Heart left ventricle (tissue), 16 donors: ENCODE measurements at regions not wholly inside any gene's neighbourhood (a gene's known extent, or its start where the extent isn't known, plus 50 kb on each side); places are given as distances from the start of the nearest gene placed in this dataset.

ENCODE experiments used
- ATAC-seq, 4 donors: fragments of 200-7000 bp; cut with Tn5 transposase; one replicate each; pipeline ENCODE4 v1.9.1; 2020 to 2022; ENCODE audit warnings: moderate library complexity in 4 of 4, mild to moderate bottlenecking in 3 of 4, moderate number of reproducible peaks in 1 of 4
- DNase-seq, 5 donors: peaks; one replicate each; pipeline ENCODE4 v3.0.0-alpha.2; 2020
- H3K27ac ChIP-seq, 12 donors: fragments of 200-600 bp; sonication (generic) in 4 of 12; one replicate each; pipeline versions ENCODE4 v1.5.0 to v1.8.0; 2016 to 2022; ENCODE audit warnings: mild to moderate bottlenecking in 2 of 12
- H3K27me3 ChIP-seq, 9 donors: fragments of 200-600 bp; sonication (generic) in 2 of 9; one replicate each; pipeline versions ENCODE4 v1.5.1 to v1.8.0; 2016 to 2022; ENCODE audit warnings: mild to moderate bottlenecking in 3 of 9
- H3K36me3 ChIP-seq, 9 donors: fragments of 200-600 bp; sonication (generic) in 2 of 9; one replicate each; pipeline versions ENCODE4 v1.5.0 to v1.8.0; 2018 to 2022; ENCODE audit warnings: mild to moderate bottlenecking in 2 of 9
- H3K4me1 ChIP-seq, 12 donors: fragments of 200-600 bp; sonication (generic) in 4 of 12; one replicate each; pipeline versions ENCODE4 v1.5.0 to v1.8.0; 2016 to 2022; ENCODE audit warnings: mild to moderate bottlenecking in 3 of 12
- H3K4me3 ChIP-seq, 12 donors: fragments of 200-600 bp; sonication (generic) in 4 of 12; one replicate each; pipeline versions ENCODE4 v1.5.0 to v1.8.0; 2017 to 2022; ENCODE audit warnings: mild to moderate bottlenecking in 9 of 12, moderate library complexity in 4 of 12
- H3K9me3 ChIP-seq, 12 donors: fragments of 200-600 bp; sonication (generic) in 4 of 12; one replicate each; pipeline versions ENCODE4 v1.5.0 to v1.8.0; 2016 to 2022; ENCODE audit warnings: mild to moderate bottlenecking in 1 of 12
- POLR2A ChIP-seq, 2 donors: fragments of 450-650 bp; IDR thresholded peaks; one replicate each; pipeline ENCODE4 v1.6.1; 2017; ENCODE audit warnings: antibody characterized with exemption in 2 of 2, mild to moderate bottlenecking in 2 of 2, moderate library complexity in 2 of 2
- WGBS, 4 donors: extraction: QIAGEN DNeasy Blood & Tissue Kit in 2 of 4; methylation state at CpG; one replicate each; pipeline versions ENCODE4 v1.1.5 to v1.1.7; 2013 to 2018; 5-methylcytosine and 5-hydroxymethylcytosine counted together
- intact Hi-C, 10 donors: fragments of 100-400 bp; cut with DNase I; formaldehyde crosslinking; loops; one replicate each; pipeline versions ENCODE4 v1.11.1 to v1.14.2; 2022
- TF ChIP-seq, protein P1 (sequence below), 12 donors: fragments of 200-600 bp; sonication (generic) in 4 of 12; IDR thresholded peaks; one replicate each; pipeline versions ENCODE4 v1.5.0 to v1.8.0; 2018 to 2022; ENCODE audit warnings: antibody characterized with exemption in 12 of 12, mild to moderate bottlenecking in 5 of 12
- donor health status: ischemic (EF 13 %, LVEDD 7.1; RV severe dilation, severe dysfunction).
- donor health status: healthy with polysubstance abuse.
- donor health status: DM: no; HTN: yes; CAD: no.
- donor health status: DM: no; HTN: no; CAD: no.
- donor health status: ischemic (EF 25% LVEDD 6.9; RV normal size, moderate dysfunction).
- donor health status: ischemic (EF 25% LVEDD 5.7; RV mildly dilated, moderate dysfunction).
- donor health status: healthy.
- donor health status: DM: yes; HTN: yes; CAD: no.
- donor health status: ischemic (EF 35%, LVEDD 5.7; RV mildly dilated, moderate dysfunction).
- donor health status: nonischemic (EF 11% LVEDD 7.7; RV severe dilation, severe dysfunction).
- donor health status: DM: yes; HTN: yes; CAD: no.
- donor health status: PGD.
- donor health status: ischemic (EF 29% LVEDD 5.4; RV normal size, mild dysfunction).
- donor health status: nonischemic (EF 23%, LVEDD 6.1; RV moderate dilation, normal function).

DNA sequence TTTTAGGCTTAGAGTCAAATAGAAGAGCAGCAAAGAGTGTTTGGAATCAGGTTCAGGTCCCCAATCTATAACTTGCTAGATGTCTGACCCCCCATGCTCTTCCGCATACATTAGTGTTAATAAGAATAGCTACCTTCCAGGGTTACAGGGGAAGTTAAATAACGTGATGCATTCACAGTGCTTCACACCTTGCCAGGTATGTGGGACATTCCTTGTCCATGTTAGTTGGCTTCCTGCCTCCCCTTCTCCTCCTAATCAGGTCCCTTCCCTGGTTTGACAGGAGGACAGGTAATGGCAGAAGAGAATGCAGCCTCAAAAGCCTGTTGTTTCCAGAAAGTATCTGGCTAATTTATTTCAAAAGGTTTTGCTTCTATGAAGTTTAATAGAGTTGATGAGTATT is 248.7 kb downstream of the MID1IP1 start:
- no peak for DNase-seq
- no peak for ATAC-seq
- Histone ChIP-seq H3K4me1 (no peaks in the 10 kb centered on the region), H3K36me3 (no peaks in the 10 kb centered on the region), H3K4me3 (no peak overlapping the region), H3K27me3 (no peaks in the 10 kb centered on the region), H3K9me3 (no peaks in the 10 kb centered on the region), H3K27ac (no peak overlapping the region)
- 63 to 72% (median 69%) methylated on average over 2 of the region's 2 CpGs for WGBS, 4 donors
- TF ChIP-seq, protein P1, sequence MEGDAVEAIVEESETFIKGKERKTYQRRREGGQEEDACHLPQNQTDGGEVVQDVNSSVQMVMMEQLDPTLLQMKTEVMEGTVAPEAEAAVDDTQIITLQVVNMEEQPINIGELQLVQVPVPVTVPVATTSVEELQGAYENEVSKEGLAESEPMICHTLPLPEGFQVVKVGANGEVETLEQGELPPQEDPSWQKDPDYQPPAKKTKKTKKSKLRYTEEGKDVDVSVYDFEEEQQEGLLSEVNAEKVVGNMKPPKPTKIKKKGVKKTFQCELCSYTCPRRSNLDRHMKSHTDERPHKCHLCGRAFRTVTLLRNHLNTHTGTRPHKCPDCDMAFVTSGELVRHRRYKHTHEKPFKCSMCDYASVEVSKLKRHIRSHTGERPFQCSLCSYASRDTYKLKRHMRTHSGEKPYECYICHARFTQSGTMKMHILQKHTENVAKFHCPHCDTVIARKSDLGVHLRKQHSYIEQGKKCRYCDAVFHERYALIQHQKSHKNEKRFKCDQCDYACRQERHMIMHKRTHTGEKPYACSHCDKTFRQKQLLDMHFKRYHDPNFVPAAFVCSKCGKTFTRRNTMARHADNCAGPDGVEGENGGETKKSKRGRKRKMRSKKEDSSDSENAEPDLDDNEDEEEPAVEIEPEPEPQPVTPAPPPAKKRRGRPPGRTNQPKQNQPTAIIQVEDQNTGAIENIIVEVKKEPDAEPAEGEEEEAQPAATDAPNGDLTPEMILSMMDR (IDR thresholded peaks at IDR 0.05) = no peak
- TF ChIP-seq POLR2A (IDR thresholded peaks at IDR 0.05) = no peak
- intact Hi-C loops = no loop called here

DNA sequence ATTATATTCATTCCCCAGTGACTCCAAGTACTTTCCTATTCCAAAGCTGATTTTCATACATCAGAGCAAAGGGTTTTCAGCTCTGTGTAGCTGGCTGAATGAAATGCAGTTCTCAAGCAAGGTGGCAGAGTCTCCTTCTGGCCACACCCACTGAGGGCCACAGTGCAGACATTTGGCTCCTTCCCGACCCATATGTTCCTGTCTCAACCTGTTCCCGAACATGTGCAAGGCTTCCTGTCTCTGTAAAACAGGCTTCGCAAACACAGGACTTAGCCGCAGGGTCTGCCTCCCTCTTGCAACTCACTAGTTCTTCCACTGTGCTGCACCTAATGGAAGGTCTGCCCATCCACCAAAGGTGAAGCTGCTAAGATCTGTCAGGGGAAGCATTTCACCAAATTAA is 249.2 kb downstream of the MID1IP1 start:
- no peaks in the 10 kb centered on the region for H3K36me3 ChIP-seq
- no peak for ATAC-seq
- no peak overlapping the region for H3K4me3 ChIP-seq
- intact Hi-C loops = no loop called here
- no peak for DNase-seq
- H3K27ac ChIP-seq = no peak overlapping the region
- no peaks in the 10 kb centered on the region for H3K9me3 ChIP-seq
- H3K27me3 ChIP-seq = no peaks in the 10 kb centered on the region
- 75 to 83% (median 81%) methylated on average over 4 of the region's 4 CpGs for WGBS, 4 donors
- no peaks in the 10 kb centered on the region for H3K4me1 ChIP-seq
- TF ChIP-seq, protein P1 (IDR thresholded peaks at IDR 0.05) = no peak
- TF ChIP-seq POLR2A (IDR thresholded peaks at IDR 0.05) = no peak

DNA sequence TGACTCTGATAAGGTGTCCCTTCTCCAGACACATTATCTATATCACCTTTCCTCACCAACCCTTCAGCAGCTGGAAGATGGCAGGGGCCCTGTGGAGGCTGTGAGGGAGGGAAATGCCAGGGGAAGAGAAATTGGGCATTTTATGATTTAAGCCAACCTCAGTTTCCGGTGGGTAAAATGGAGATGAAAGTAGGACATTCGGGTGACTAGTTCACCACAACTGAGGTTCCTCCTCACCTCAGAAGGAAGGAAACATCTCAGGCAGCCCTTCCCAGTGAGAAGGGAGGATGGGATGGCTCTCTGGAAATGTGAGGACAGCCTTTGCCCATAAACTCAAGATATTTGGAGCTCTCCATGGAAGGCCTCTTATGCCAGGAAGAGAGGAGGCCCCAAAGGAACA is 251.5 kb downstream of the MID1IP1 start:
- intact Hi-C loops = no loop called here
- Histone ChIP-seq H3K4me3 (no peak overlapping the region), H3K36me3 (no peaks in the 10 kb centered on the region), H3K9me3 (no peaks in the 10 kb centered on the region), H3K27ac (no peak overlapping the region), H3K27me3 (no peaks in the 10 kb centered on the region), H3K4me1 (no peaks in the 10 kb centered on the region)
- DNase-seq (no peak), ATAC-seq (no peak)
- 57 to 85% (median 78%) methylated on average over 2 of the region's 2 CpGs for WGBS, 4 donors
- TF ChIP-seq, protein P1 (IDR thresholded peaks at IDR 0.05) = no peak
- TF ChIP-seq POLR2A (IDR thresholded peaks at IDR 0.05) = no peak

DNA sequence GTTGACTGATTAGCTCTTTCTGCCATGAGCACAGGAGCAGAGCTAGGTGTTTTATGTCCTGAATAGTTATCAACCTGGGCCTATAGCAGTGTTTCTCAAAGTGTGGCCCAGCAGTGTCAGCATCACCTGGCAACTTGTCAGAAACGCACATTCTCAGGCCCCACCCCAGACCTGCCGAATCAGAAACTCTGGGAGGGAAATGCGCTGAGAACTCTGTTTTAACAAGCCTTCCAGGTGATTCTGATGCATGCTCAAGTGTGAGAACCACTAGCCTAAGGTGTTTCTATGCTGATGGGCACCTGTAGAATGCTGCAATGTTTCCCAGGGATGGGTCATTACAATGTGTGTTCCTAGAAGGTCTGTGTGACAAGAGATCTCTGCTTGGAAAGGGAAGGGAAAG is 257.5 kb downstream of the MID1IP1 start:
- intact Hi-C loops = no loop called here
- TF ChIP-seq POLR2A (IDR thresholded peaks at IDR 0.05) = no peak
- TF ChIP-seq, protein P1 (IDR thresholded peaks at IDR 0.05) = no peak
- no peak for ATAC-seq
- Histone ChIP-seq H3K4me3 (no peak overlapping the region), H3K36me3 (no peaks in the 10 kb centered on the region), H3K27me3 (no peaks in the 10 kb centered on the region), H3K9me3 (peaks cover 0 to 16% (median 0%) of the 10 kb centered on the region in 12 donors), H3K27ac (no peak overlapping the region), H3K4me1 (no peaks in the 10 kb centered on the region)
- 64 to 89% (median 70%) methylated on average over 3 of the region's 3 CpGs for WGBS, 4 donors
- DNase-seq = no peak
